ENCODE measurements at regions not wholly inside any gene's neighbourhood (a gene's known extent, or its start where the extent isn't known, plus 50 kb on each side); places are given as distances from the start of the nearest gene placed in this dataset.

DNA sequence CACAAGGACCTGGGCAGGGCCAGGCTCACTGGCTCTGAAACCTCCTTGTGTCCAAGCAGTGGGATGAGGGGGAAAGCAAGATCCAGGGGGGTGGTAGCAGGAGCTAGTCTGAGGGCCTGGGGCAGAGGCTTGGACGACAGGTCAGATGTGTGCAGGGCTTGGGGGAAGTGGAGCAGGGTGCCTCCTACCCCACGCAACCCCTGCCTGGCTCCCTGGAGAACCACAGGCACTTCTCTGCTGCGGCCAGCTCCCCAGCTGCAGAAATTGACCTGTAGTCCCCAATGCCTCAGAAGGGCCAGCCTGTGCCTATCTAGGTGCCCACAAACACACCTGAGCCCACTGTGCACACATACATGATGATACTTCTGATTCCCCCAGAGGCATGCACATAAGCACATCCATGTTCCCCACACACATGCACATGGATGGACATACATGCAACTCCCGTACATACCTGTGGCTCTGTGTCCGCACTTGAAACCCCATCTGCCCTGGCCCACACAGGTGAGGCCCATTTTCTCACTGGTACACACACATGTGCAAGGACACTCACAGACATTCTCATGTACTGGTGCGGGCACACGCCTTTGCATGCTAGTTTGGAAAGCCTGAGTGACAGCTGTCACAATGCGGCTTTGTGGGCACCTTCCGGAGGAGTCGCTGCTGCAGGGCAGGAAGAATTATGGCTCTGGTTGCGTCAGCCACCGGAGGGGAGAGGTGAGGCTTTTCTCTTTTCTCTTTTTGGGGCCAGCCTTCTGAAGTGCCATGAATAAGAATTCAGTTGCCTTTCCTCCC is 247.2 kb upstream of the CSF3R start:
- TF ChIP-seq POLR2AphosphoS5 (IDR thresholded peaks at IDR 0.05) = no peak
- TF ChIP-seq, protein P1, sequence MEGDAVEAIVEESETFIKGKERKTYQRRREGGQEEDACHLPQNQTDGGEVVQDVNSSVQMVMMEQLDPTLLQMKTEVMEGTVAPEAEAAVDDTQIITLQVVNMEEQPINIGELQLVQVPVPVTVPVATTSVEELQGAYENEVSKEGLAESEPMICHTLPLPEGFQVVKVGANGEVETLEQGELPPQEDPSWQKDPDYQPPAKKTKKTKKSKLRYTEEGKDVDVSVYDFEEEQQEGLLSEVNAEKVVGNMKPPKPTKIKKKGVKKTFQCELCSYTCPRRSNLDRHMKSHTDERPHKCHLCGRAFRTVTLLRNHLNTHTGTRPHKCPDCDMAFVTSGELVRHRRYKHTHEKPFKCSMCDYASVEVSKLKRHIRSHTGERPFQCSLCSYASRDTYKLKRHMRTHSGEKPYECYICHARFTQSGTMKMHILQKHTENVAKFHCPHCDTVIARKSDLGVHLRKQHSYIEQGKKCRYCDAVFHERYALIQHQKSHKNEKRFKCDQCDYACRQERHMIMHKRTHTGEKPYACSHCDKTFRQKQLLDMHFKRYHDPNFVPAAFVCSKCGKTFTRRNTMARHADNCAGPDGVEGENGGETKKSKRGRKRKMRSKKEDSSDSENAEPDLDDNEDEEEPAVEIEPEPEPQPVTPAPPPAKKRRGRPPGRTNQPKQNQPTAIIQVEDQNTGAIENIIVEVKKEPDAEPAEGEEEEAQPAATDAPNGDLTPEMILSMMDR (IDR thresholded peaks at IDR 0.05) = no peak
- no peak for TF ChIP-seq EP300 (IDR thresholded peaks at IDR 0.05; ENCODE audit: low read depth)

Measured in transverse colon (tissue), 4 donors.